LHCN-M2 (cell line): ENCODE measurements at regions not wholly inside any gene's neighbourhood (a gene's known extent, or its start where the extent isn't known, plus 50 kb on each side); places are given as distances from the start of the nearest gene placed in this dataset.
"Not testable (repeated sequence)": the region's sequence is repeated elsewhere in the genome, so short reads cannot be mapped to it uniquely, and the experiment has no call there.

Source experiments
- DNase-seq: peaks from one replicate; pipeline ENCODE4 v3.0.0-alpha.2; 2012; ENCODE audit warnings: low read depth

DNA sequence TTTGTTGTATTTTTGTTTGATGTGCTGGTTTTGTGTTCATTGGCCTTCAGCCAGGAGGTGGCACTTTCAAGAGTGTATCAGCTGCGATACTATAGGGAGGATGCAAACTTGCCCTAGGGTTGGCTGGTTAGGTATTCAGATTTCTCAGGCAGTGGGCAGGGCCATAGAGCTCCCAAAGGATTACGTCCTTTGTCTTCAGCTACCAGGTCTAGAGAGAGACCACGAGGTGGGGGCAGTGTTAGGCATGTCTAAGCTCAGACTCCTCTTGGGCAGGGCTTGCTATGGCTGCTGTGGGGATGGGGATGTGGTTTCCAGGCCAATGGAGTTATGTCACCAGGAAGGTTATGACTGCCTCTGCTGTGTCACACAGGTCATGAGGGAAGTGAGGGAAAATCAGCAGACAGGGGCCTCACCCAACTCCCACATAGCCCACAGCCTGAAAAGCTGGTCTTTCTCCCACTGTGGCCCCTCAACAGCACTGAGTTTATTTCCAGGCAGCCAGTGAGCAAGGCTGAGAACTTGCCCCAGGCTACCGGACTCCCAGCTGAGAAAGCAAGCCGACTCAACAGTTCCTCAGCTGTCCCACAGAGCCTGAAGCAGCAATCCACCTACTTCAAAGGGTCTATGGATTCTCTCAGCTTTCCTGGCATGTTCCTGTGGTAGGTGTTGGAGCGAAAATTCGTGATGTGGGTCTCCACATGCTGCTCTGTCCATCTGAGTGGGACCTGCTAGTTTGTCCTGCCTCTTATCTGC is 227.4 kb upstream of the COBL start:
- no peak for DNase-seq

DNA sequence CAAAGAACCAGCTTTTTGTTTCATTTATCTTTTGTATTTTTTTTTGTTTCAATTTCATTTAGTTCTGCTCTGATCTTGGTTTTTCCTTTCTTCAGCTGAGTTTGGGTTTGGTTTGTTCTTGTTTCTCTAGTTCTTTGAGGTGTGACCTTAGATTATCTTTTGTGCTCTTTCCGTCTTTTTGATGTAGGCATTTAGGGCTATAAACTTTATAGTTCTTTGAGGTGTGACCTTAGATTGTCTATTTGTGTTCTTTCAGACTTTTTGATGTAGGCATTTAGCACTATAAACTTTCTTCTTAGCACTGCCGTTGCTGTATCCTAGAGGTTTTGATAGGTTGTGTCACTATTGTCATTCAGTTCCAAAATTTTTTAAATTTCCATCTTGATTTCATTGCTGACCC is 224.3 kb upstream of the COBL start:
- DNase-seq: not testable (repeated sequence)

DNA sequence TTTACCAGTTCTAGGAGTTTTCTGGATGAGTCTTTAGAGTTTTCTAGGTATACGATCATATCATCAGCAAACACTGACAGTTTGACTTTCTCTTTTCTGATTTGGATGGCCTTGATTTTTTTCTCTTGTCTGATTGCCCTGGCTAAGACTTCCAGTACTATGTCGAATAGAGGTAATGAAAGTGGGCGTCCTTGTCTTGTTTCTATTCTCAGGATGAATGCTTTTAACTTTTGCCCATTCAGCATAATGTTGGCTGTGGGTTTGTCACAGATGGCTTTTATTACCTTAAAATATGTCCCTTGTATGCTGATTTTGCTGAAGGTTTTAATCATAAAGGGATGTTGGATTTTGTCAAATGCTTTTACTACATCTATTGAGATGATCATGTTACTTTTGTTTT is 223.2 kb upstream of the COBL start:
- no peak for DNase-seq

DNA sequence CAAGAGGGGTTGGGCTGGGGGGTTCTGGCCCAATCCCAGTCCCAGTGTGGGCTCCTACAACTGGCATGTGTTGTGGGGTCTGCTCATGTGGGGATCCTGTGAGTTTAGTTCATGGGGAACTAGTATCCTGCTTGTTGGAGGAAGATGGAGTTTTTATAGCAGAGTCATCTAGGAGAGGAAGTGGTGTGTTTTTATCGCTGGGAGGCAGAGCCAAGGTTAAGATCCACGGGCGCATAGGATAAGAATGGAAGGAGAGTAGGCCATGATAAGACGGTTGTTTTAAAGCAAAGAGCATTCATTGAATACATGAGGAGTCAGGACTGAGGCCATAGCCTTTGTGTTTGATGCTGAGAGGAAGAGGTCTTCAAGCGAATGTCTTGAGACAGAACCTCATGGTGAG is 211.6 kb upstream of the COBL start:
- DNase-seq: no peak

DNA sequence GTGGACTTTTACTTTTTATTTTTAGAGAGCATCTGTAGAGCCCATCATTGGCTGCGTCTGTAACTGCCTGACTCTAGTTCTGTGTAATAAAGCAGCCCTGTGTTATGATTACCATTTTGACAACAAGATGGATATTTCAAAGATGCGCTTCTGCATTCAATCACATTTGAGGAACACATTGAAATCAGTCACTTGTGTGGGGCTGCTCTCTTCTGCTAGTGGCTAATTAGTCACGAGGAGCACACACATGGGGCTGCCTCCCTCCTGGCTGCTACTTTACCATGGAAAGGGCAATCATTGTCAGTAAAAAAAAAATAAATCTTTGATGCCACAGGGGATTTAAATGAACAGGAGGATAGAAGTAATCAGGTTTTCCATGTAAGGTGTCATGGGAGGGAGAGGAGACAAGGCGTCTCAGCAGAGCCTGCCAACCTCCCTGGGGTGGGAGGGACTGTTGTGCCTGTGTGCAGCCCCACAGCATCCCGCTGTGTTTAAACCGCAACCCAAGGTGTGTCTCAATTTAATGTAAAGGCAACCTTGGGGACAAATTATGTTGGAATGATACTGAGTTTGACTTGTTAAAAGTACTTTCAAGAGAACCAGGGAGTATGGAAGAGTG is 205.2 kb upstream of the COBL start:
- DNase-seq: no peak

DNA sequence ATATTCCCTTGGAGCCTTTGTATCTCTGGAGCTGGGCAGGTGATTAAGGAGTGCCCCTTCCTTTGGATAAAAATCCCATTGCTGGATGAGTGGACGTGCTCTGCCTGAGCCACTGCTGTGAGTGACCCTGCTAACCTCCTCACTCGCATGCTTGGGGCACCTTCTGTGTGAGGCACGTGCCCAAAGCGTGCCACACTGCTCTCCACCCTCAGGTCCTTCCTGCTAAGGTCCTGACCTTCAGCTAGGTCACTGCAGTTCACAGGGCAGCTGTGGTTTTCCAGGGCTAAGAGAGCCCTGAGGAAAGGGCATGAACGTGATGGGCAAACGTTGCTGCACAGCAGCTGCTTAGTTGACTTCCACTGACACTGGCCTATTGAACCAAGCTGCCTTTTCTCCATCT is 204.4 kb upstream of the COBL start:
- DNase-seq: no peak

DNA sequence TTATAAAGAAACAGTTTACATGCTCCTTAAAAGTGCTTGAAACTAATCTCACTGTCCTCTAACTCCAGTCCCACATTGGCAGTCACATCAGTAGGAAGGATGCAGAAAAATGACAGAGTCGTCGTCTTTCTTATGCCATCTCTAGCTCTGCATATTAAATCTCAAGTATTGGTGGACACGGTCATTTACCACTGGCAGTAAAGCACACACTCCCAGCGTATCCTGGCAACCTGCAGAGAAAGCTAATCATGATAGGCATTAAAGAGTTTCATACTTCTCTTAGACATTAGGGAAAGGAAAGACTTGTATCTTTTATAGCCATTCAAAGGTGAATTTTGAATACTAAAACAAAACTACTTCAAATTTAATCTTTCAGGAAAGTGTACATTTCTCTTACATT is 202.0 kb upstream of the COBL start:
- DNase-seq: no peak

DNA sequence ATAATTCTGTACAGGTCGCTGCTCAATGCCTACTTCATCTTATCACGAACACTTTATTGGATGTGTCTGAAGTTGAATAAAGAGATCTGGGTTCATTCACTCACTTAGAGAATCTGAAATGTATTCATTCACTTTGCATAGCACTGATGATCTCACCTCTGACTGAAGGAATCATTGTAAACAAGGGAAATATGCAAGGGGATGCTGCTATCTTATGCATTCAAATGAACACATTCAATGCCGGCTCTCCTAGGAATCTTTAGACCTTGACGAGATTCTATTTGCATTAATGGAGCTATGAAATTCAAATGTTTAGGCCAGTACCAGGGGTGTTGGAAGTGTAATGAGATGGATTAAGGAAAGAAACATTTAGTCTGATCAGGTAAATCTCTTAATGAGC is 200.6 kb upstream of the COBL start:
- DNase-seq: no peak

DNA sequence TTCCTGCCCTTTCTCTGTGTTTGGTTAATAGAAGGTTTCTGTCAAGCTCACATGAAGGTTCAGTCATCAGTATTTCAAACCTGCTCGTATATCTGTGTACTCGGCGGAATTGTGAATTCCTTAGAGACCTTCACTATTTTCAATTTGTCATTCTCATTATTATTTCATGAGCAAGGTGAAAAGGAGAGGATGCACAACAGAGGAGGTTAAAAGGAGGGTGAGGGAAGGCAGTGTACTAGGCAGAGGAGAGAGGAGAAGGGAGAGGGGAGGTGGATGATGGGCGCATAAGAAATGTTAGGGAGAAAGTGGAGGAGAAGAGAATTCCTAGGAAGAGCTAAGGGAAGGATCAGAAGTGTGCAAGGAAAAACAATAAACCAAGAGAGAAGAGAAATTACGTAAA is 185.0 kb upstream of the COBL start:
- DNase-seq: no peak

DNA sequence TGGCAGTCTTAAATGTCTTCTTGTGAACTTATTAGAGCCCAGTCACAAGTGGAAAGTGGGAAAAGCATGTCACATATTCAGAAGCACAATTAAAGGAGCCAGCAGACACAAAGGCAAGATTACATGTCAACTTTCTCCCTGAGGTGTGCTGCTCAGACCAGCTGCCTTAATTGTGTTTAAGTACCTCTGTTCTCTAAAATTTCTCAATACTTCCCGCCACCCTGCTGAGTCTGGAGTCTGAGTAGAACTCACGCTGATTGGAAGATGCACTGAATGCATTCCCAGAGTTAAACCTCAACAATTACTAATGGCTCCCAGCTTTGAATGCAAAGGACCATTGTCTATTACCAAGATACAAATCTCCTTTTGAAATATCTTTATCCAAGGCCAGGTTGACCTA is 166.4 kb upstream of the COBL start:
- DNase-seq: no peak

DNA sequence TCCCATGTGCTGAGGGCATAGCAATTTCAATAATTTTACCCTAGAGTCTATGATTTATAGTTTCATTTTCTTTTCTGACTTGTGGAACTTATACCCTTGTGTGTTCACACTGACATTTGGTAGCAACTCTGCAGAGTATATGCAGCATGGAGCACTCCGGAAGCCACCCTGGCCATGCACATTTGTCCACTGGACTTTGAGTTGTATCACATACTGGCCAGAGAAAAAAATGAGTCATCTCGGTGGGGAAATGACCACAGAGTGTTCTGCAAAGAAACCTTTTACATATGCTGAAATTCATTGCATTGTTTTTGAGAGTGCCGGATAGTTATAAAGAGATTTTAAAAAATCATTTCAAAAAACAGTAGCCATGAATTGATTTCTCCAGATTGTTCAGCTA is 164.8 kb upstream of the COBL start:
- DNase-seq: no peak

DNA sequence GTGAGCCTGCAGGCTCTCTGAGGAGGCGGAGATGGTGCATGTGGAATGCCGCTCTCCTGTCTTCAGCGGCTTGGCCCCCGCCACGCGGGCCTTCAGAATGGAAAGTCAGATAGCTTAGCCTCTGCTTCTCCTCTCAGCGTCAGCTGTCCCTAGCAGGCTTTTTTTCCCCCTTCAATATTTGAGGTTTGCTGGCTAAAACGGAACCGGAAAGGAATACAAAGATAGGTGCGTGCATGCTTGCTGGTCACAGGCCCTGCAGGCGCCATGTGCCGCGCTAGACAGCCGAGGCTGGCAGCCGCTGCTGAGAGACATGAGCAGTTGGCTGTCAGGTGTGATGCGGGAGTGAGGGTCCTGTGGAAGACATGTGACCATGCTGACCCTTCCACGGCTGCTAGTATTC is 161.2 kb upstream of the COBL start:
- DNase-seq: no peak

DNA sequence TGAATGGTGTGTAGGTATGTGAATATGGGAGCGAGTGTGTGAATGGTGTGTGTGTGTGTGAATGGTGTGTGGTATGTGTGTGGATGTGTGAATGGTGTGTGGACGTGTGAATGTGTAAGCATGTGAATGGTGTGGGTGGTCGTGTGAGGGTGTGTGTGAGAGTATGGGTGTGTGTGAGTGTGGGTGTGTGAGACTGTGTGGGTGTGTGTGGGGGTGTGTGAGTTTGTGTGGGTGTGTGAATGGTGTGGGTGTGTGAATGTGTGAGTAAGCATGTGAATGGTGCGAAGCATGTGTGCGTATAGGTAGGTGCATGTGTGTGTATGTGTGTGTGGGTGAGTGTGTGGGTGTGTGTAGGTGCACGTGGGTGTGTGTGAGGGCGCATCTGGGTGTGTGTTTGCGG is 160.7 kb upstream of the COBL start:
- DNase-seq: no peak

DNA sequence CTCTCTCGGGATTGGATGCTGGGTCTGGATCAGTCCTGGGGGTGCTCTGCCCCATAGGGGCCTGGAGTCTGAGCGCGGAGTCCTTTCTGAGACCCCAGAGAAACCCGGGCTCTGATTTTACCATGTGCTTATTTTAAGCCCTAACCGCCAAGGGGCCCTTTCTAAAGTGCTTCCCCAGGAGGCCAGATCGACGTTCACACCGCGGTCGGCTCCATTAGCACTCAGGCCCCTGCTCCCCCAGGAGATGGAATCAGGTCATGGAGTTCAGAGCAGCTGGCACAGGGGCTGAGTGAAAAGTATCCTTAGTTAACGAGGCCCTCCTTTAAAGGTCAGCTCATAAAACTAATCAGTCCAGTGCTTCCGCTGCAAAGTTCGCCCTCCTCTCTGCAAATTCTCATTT is 159.4 kb upstream of the COBL start:
- DNase-seq: no peak

DNA sequence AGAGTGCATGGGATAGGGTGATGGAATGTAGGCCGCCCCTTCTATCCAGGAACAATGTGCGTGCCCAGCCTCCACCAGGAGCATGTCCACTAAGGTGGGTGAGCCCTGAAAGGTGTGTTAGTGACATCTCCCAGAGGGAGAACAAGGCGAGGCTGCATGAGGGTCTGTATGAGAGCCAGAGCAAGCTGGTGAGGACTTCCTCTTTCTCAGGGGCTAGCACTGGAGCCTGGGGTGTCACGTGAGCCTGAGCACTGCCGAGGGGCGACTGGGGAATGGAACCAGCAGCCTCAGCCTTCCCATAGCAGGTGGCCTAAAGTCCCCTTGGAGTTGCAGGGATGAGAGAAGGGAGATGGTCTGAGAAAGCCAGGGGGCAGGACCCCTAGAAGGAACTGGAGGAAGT is 156.3 kb upstream of the COBL start:
- no peak for DNase-seq

DNA sequence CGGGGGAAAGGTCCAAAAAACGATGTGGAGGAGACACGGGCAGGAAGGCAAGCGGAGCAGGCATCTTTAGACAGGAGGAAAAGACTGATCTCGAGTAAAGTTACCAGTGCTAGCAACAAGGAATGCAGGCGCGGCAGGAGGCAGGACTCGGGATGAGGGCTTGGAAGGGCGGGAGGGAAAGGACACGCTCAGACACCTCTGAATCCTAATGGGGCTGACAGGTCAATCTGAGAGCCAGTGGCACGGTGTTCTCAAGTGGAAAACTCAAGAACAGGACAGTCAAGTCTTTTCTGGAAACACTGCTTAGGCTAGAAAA is 155.3 kb upstream of the COBL start:
- no peak for DNase-seq

DNA sequence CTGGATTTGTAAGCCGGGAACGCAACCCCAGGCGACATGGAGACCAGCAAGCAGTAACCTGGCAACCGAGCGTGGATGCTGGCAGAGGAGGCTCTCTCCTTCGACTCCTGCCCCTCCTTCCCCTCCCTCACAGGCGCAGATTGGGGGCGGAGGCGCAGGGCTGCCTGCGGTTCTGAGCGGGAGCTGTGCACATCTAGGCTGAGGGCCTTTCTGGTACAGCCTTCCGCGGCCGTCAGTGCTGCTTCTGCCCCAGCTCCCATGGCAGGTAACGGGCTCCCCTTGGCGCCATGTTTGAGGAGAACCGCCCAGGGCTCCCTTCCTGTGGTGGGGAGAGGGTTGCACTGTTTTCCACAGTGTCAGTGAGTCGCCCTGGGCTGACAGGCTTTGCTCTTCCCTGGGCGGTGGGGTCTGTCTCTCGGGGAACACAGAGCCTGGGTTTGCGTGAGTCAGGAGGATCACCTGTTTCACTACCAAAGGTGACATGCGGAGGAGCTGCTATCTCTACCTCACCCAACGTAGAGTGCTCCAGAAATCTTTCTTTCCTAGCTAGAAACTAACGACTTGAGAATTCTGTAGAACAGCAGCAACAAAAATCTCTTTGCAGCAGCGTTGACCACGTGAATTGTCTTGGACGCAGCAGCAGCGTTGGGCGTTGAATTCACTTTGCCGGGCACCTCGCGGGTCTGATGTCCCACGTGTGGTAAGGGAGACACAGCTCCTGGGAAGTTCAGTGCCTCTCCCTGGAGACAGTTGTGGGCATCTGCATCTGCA is 154.8 kb upstream of the COBL start:
- DNase-seq: no peak

DNA sequence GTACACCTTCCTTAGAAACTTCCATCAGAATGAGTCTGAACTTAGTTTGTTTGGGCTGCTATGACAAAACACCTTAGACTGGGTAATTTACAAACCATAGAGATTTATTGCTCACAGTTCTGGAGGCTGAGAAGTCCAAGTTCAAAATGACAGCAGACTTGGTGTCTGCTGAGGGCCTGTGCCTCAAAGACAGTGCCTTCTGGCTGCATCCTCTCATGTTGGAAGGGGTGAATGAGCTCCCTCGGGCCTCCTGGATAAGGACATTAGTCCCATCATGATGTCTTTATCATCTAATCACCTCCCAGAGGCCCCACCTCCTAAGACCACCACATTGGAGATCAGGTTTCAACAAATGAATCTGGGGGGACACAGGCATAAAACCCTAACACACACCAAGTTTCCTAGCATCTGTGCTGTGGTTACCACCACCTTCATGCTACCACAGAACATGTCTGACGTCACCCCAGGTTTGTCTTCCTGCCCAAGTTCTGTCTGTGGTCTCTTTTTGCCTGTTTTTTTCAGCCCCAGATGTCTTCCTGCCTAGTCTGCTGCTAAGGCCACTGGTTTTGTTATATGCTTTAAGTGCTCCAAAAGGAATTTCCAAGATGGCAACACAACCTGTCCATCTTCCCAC is 150.9 kb upstream of the COBL start:
- no peak for DNase-seq

DNA sequence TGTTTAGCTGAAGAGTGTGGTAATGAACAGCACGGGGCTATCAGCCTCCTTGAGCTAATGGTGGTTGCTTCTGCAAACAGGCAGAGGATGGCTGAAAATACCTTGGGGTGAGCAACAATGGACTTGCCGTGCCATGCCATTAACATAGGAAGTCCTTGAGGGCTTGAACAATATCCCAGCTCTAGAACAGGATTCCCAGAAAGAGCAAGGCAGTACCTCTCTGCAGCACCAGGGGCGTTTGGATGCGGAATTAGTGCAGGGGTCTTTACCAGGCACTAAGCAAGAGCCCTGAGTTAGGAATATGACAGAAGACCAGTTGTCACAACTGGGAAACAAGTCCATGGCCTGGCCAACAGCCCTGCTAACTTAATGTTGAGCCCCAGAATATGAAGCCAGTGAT is 143.2 kb upstream of the COBL start:
- DNase-seq: no peak

DNA sequence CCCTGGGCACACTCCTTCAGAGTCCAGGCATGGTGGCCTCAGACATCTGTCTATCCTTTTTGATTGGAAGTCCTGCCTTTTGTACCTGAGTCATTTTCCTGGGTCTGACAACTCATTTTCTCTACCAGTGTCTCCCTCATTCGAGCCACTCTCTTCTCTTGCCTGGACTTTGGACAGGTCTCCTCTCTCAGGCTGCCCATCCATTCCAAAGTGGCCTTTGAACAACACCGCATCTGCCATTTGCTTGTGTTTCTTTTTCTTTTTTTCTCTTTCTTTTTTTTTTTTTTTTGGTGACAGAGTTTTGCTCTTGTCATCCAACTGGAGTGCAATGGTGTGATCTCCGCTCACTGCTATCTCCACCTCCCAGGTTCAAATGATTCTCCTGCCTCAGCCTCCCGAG is 142.1 kb upstream of the COBL start:
- DNase-seq: no peak

DNA sequence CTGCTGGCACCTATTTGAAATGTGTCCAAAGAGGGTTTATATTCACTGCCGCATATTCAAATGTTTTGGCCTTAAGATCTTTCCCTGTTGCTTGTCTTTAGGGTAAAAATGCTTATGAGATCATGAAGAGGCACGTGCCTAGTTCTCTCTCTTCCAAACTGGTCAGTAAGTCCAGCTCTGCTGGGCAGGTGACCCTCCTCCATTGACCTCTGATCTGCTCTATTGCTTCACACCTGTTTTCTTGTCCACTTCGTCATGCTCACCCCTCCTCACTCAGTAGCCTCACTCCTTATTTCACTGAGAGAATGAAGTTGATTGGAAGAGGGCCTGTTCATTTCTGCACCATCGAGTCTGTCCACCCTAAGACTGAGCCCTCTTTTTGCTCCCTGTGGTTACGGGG is 140.5 kb upstream of the COBL start:
- DNase-seq: no peak

DNA sequence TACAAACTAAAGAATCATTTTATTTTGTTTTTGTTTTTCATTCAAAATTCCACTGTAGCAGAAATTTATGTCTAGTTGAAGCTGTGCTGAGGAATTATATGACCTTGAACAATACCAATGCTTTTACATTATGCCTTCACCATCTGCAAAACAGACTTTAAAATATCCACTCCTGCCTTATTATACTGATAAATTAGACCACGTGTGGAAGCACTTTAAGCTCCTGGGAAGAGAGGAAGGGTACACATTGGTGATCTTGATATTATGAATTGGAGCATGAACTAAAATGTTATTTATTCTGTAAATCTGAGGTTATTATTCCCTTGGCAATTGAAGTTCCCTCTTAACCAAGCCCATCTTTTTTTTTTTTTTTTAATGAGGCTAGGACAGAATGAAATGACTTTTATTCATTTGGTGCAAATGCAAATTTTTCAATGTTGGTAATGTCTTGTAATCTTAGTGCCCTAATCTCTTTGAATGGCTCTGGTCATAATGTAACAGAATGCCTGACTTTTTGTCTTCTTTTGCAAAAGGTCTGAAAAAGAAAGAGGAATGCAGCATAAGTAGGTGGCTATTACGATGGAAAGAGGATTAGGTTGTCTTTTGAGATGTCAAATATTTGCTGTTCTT is 139.9 kb upstream of the COBL start:
- no peak for DNase-seq
